HG02588 (cell line): ENCODE measurements at regions not wholly inside any gene's neighbourhood (a gene's known extent, or its start where the extent isn't known, plus 50 kb on each side); places are given as distances from the start of the nearest gene placed in this dataset.
A peak's percentile ranks its signal among the peaks of the same experiment; 100 is the strongest.
"Not testable (repeated sequence)": the region's sequence is repeated elsewhere in the genome, so short reads cannot be mapped to it uniquely, and the experiment has no call there.

Experiments
- ATAC-seq: cut with Tn5 transposase; IDR thresholded peaks from one replicate; pipeline ENCODE4 v1.9.1; 2021; ENCODE audit warnings: mild to moderate bottlenecking, moderate library complexity; ENCODE audit not compliant: unreplicated experiment

GRCh38 chr2:180559038-180559437 is 421.4 kb upstream of the UBE2E3 start:
- no peak for ATAC-seq

- ATAC-seq = no peak
Measured at GRCh38 chr2:180555391-180555965, 424.9 kb upstream of the UBE2E3 start.

GRCh38 chr2:180554330-180554729 is 426.1 kb upstream of the UBE2E3 start:
- ATAC-seq = no peak

GRCh38 chr2:180553094-180553715 is 427.2 kb upstream of the UBE2E3 start:
- no peak for ATAC-seq

- ATAC-seq = no peak
Measured at GRCh38 chr2:180542511-180542910, 437.9 kb upstream of the UBE2E3 start.

GRCh38 chr2:180540761-180541160 is 439.6 kb upstream of the UBE2E3 start:
- ATAC-seq = no peak

GRCh38 chr2:180539541-180539940 is 440.9 kb upstream of the UBE2E3 start:
- no peak for ATAC-seq

GRCh38 chr2:180535289-180535688 is 445.1 kb upstream of the UBE2E3 start:
- no peak for ATAC-seq

- ATAC-seq = not testable (repeated sequence)
Measured at GRCh38 chr2:180531787-180532186, 448.6 kb upstream of the UBE2E3 start.

- ATAC-seq = no peak
Measured at GRCh38 chr2:180524499-180524898, 455.9 kb upstream of the UBE2E3 start.

GRCh38 chr2:180523621-180524340 is 456.6 kb upstream of the UBE2E3 start:
- ATAC-seq = no peak

GRCh38 chr2:180520921-180521581 is 459.4 kb upstream of the UBE2E3 start:
- ATAC-seq = no peak

- no peak for ATAC-seq
Measured at GRCh38 chr2:180520206-180520605, 460.2 kb upstream of the UBE2E3 start.

- no peak for ATAC-seq
Measured at GRCh38 chr2:180519276-180519675, 461.1 kb upstream of the UBE2E3 start.

- ATAC-seq = peak; percentile 64
Measured at GRCh38 chr2:180516232-180516631, 464.2 kb upstream of the UBE2E3 start.

GRCh38 chr2:180513389-180513788 is 467.0 kb upstream of the UBE2E3 start:
- ATAC-seq = no peak

GRCh38 chr2:180508458-180508857 is 471.9 kb upstream of the UBE2E3 start:
- no peak for ATAC-seq

- no peak for ATAC-seq
Measured at GRCh38 chr2:180507028-180507427, 473.4 kb upstream of the UBE2E3 start.

GRCh38 chr2:180505203-180505602 is 475.2 kb upstream of the UBE2E3 start:
- ATAC-seq = no peak

- ATAC-seq = no peak
Measured at GRCh38 chr2:180497621-180498152, 482.7 kb upstream of the UBE2E3 start.

GRCh38 chr2:180495606-180496005 is 484.8 kb upstream of the UBE2E3 start:
- ATAC-seq = no peak
